ENCODE measurements at regions not wholly inside any gene's neighbourhood (a gene's known extent, or its start where the extent isn't known, plus 50 kb on each side); places are given as distances from the start of the nearest gene placed in this dataset.

DNA sequence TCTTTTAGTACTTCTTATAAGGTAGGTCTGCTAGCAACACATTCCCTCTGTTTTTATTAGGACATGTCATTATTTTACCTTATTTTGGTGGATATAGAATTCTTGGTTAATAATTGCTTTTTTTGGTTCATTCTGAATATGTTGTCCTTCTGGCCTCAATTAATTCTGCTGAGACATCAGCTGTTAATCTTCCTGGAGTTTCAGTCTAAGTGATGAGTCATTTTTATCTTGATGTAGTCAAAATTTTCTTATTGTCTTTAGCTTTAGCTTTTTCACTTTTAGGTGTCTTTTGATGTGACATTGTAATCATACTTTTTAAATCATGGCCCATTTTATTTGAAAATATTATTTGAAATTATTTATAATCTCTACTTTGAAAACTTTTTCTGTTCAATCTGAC is 104.9 kb upstream of the PMCH start:
- H3K27ac Mint-ChIP-seq (ENCODE audit: unreplicated experiment): no peak overlapping the region
- TF ChIP-seq EZH2 (IDR thresholded peaks at IDR 0.05; ENCODE audit: insufficient read depth, low read length): no peak
- TF ChIP-seq, protein P1, sequence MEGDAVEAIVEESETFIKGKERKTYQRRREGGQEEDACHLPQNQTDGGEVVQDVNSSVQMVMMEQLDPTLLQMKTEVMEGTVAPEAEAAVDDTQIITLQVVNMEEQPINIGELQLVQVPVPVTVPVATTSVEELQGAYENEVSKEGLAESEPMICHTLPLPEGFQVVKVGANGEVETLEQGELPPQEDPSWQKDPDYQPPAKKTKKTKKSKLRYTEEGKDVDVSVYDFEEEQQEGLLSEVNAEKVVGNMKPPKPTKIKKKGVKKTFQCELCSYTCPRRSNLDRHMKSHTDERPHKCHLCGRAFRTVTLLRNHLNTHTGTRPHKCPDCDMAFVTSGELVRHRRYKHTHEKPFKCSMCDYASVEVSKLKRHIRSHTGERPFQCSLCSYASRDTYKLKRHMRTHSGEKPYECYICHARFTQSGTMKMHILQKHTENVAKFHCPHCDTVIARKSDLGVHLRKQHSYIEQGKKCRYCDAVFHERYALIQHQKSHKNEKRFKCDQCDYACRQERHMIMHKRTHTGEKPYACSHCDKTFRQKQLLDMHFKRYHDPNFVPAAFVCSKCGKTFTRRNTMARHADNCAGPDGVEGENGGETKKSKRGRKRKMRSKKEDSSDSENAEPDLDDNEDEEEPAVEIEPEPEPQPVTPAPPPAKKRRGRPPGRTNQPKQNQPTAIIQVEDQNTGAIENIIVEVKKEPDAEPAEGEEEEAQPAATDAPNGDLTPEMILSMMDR (IDR thresholded peaks at IDR 0.05; ENCODE audit: insufficient read depth, low read depth, low read length): no peak
- no peak overlapping the region for H3K4me3 ChIP-seq (ENCODE audit: insufficient read depth, low read depth, low read length)
- FAIRE-seq: no peak
- no peak overlapping the region for H3K9ac ChIP-seq (ENCODE audit: low read length)
- H3K36me3 ChIP-seq (ENCODE audit: insufficient read depth, low read length): no peaks in the 10 kb centered on the region
- peaks cover 3% of the 10 kb centered on the region for H3K4me1 Mint-ChIP-seq (ENCODE audit: low read depth, unreplicated experiment)
- no peak overlapping the region for H3K27ac ChIP-seq (ENCODE audit: low read depth, low read length)
- no peaks in the 10 kb centered on the region for H3K27me3 ChIP-seq (ENCODE audit: insufficient read depth, low read length)
- no peaks in the 10 kb centered on the region for H3K79me2 ChIP-seq (ENCODE audit: insufficient read depth, low read length)
- H4K20me1 ChIP-seq (ENCODE audit: insufficient read depth, low read length): no peaks in the 10 kb centered on the region
- no peaks in the 10 kb centered on the region for H3K27me3 Mint-ChIP-seq (ENCODE audit: low read depth, unreplicated experiment)
- no peaks in the 10 kb centered on the region for H3K4me1 ChIP-seq (ENCODE audit: insufficient read depth, low read length)
- no peak overlapping the region for H3K4me2 ChIP-seq (ENCODE audit: low read length)
- peaks cover 4% of the 10 kb centered on the region for H3K9me3 Mint-ChIP-seq (ENCODE audit: unreplicated experiment)
- no peak overlapping the region for H3K4me3 Mint-ChIP-seq (ENCODE audit: unreplicated experiment)
- no peak overlapping the region for H2AFZ ChIP-seq (ENCODE audit: low read depth, low read length)
- no peaks in the 10 kb centered on the region for H3K9me3 ChIP-seq (ENCODE audit: insufficient read depth, low read depth, low read length)
- H3K36me3 Mint-ChIP-seq (ENCODE audit: low read depth, unreplicated experiment): no peaks in the 10 kb centered on the region
- DNase-seq (ENCODE audit: low read depth): no peak

DNA sequence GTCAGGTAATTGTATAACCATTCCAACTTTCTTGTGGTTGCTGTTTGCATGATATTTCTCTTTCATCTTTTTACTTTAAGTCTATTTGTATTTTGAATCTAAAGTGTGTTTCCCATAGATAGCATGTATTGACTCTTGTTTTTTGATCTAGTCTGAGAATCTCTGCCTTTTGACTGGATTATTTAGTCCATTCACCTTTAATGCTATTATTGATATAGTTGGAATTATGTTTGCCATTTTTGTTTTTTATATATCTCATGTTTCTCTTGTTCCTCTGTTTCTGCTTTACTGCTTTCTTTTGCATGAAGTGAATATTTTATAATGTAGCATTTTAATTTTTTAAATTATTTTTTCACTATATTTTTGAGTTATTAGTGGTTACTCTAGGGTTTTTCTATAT is 103.9 kb upstream of the PMCH start:
- no peak overlapping the region for H3K4me3 Mint-ChIP-seq (ENCODE audit: unreplicated experiment)
- no peaks in the 10 kb centered on the region for H3K4me1 ChIP-seq (ENCODE audit: insufficient read depth, low read length)
- H3K79me2 ChIP-seq (ENCODE audit: insufficient read depth, low read length): no peaks in the 10 kb centered on the region
- no peaks in the 10 kb centered on the region for H3K27me3 Mint-ChIP-seq (ENCODE audit: low read depth, unreplicated experiment)
- no peaks in the 10 kb centered on the region for H3K27me3 ChIP-seq (ENCODE audit: insufficient read depth, low read length)
- H3K9me3 Mint-ChIP-seq (ENCODE audit: unreplicated experiment): peaks cover 4% of the 10 kb centered on the region
- H3K27ac ChIP-seq (ENCODE audit: low read depth, low read length): no peak overlapping the region
- H4K20me1 ChIP-seq (ENCODE audit: insufficient read depth, low read length): no peaks in the 10 kb centered on the region
- H3K4me1 Mint-ChIP-seq (ENCODE audit: low read depth, unreplicated experiment): peaks cover 3% of the 10 kb centered on the region
- H3K27ac Mint-ChIP-seq (ENCODE audit: unreplicated experiment): no peak overlapping the region
- H3K36me3 ChIP-seq (ENCODE audit: insufficient read depth, low read length): no peaks in the 10 kb centered on the region
- TF ChIP-seq, protein P1 (IDR thresholded peaks at IDR 0.05; ENCODE audit: insufficient read depth, low read depth, low read length): no peak
- TF ChIP-seq EZH2 (IDR thresholded peaks at IDR 0.05; ENCODE audit: insufficient read depth, low read length): no peak
- DNase-seq (ENCODE audit: low read depth) (no peak), FAIRE-seq (no peak)
- H3K4me3 ChIP-seq (ENCODE audit: insufficient read depth, low read depth, low read length): no peak overlapping the region
- H3K9ac ChIP-seq (ENCODE audit: low read length): no peak overlapping the region
- H2AFZ ChIP-seq (ENCODE audit: low read depth, low read length): no peak overlapping the region
- no peaks in the 10 kb centered on the region for H3K36me3 Mint-ChIP-seq (ENCODE audit: low read depth, unreplicated experiment)
- H3K9me3 ChIP-seq (ENCODE audit: insufficient read depth, low read depth, low read length): no peaks in the 10 kb centered on the region
- no peak overlapping the region for H3K4me2 ChIP-seq (ENCODE audit: low read length)

DNA sequence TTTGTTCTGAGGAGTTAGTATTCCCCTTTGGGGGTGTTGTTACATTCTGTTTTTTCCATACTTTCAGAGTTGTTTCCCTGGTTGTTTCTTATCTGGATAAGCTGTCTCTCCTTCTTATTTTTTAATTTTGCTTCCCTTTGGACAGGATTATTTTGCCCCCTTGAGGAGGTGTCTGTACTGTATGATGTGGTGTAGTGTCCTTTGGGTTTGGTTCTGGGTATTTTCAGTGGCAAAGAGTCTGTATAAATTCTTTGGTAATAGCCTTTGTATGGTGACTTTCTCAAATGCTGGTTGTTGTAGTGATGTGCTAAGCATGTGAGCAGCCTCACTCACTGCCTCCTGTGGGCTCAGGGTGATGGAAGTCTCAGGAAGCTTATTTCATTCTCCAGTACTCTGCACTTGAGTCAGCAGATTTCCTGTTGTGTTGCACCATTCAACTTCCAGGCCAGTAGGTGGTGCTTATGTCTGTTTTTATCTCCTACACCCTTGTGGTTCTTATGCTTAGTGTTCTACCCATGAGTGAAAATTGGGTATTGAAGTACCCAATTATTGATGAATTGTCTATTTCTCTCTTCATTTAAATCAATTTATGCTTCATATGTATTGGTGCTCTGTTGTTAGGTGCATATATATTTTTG is 103.3 kb upstream of the PMCH start:
- no peaks in the 10 kb centered on the region for H3K27me3 Mint-ChIP-seq (ENCODE audit: low read depth, unreplicated experiment)
- Histone ChIP-seq H3K9ac (ENCODE audit: low read length) (no peak overlapping the region), H3K79me2 (ENCODE audit: insufficient read depth, low read length) (no peaks in the 10 kb centered on the region), H3K27me3 (ENCODE audit: insufficient read depth, low read length) (no peaks in the 10 kb centered on the region), H3K9me3 (ENCODE audit: insufficient read depth, low read depth, low read length) (no peaks in the 10 kb centered on the region), H3K27ac (ENCODE audit: low read depth, low read length) (no peak overlapping the region), H4K20me1 (ENCODE audit: insufficient read depth, low read length) (no peaks in the 10 kb centered on the region), H3K4me2 (ENCODE audit: low read length) (no peak overlapping the region), H3K36me3 (ENCODE audit: insufficient read depth, low read length) (no peaks in the 10 kb centered on the region), H3K4me3 (ENCODE audit: insufficient read depth, low read depth, low read length) (no peak overlapping the region), H3K4me1 (ENCODE audit: insufficient read depth, low read length) (no peaks in the 10 kb centered on the region), H2AFZ (ENCODE audit: low read depth, low read length) (no peak overlapping the region)
- H3K9me3 Mint-ChIP-seq (ENCODE audit: unreplicated experiment): peaks cover 4% of the 10 kb centered on the region
- FAIRE-seq (peak; percentile 45), DNase-seq (ENCODE audit: low read depth) (peak; percentile 37)
- H3K36me3 Mint-ChIP-seq (ENCODE audit: low read depth, unreplicated experiment): no peaks in the 10 kb centered on the region
- no peak overlapping the region for H3K4me3 Mint-ChIP-seq (ENCODE audit: unreplicated experiment)
- H3K4me1 Mint-ChIP-seq (ENCODE audit: low read depth, unreplicated experiment): peaks cover 3% of the 10 kb centered on the region
- TF ChIP-seq, protein P1 (IDR thresholded peaks at IDR 0.05; ENCODE audit: insufficient read depth, low read depth, low read length): peak; percentile 41
- no peak for TF ChIP-seq EZH2 (IDR thresholded peaks at IDR 0.05; ENCODE audit: insufficient read depth, low read length)
- no peak overlapping the region for H3K27ac Mint-ChIP-seq (ENCODE audit: unreplicated experiment)

Data from astrocyte (in vitro differentiated cells and primary cell).